Thyroid gland (tissue), 4 donors: ENCODE measurements at regions not wholly inside any gene's neighbourhood (a gene's known extent, or its start where the extent isn't known, plus 50 kb on each side); places are given as distances from the start of the nearest gene placed in this dataset.

Experiments used
- DNase-seq, 2 donors: peaks; one replicate each; pipeline ENCODE4 v3.0.0-alpha.2; 2019
- H3K27ac ChIP-seq, 3 donors: fragments of 200-600 bp; sonication (generic); 1 replicate in 2 of 3; 2 replicates in 1 of 3; pipeline ENCODE4 v1.5.1; 2016 to 2019; ENCODE audit warnings: mild to moderate bottlenecking in 1 of 3, moderate library complexity in 1 of 3
- H3K27me3 ChIP-seq: fragments of 200-600 bp; sonication (generic); one replicate; pipeline ENCODE4 v1.5.1; 2019
- H3K36me3 ChIP-seq, 2 donors: fragments of 200-600 bp; sonication (generic); one replicate each; pipeline ENCODE4 v1.5.1; 2016 to 2019
- H3K4me1 ChIP-seq, 2 donors: fragments of 200-600 bp; sonication (generic); one replicate each; pipeline ENCODE4 v1.5.1; 2017 to 2019
- H3K4me3 ChIP-seq, 3 donors: fragments of 200-600 bp; sonication (generic); replicated peaks in 1 of 3; 1 replicate in 2 of 3; 2 replicates in 1 of 3; pipeline ENCODE4 v1.5.1; 2016; ENCODE audit warnings: mild to moderate bottlenecking in 1 of 3
- H3K9me3 ChIP-seq: fragments of 200-600 bp; sonication (generic); one replicate; pipeline ENCODE4 v1.5.1; 2017
- POLR2A ChIP-seq, 2 donors: fragments of 450-650 bp; IDR thresholded peaks; one replicate each; pipeline ENCODE4 v1.6.1; 2017; ENCODE audit warnings: antibody characterized with exemption in 2 of 2, mild to moderate bottlenecking in 2 of 2, moderate library complexity in 1 of 2
- WGBS, 2 donors: methylation state at CpG; one replicate each; pipeline ENCODE4 v1.1.5; 2017; 5-methylcytosine and 5-hydroxymethylcytosine counted together
- intact Hi-C: fragments of 100-400 bp; cut with DNase I; formaldehyde crosslinking; loops from one replicate; pipeline ENCODE4 v1.15.1; 2023
- TF ChIP-seq, protein P1 (sequence below), 6 experiments: fragments of 200-600 bp in 3 of 6; fragments of 450-650 bp in 3 of 6; sonication (generic) in 3 of 6; IDR thresholded peaks; one replicate each; pipeline ENCODE4 v1.5.1; 2016 to 2019; ENCODE audit warnings: antibody characterized with exemption in 6 of 6, mild to moderate bottlenecking in 2 of 6, inconsistent platforms in 1 of 6, moderate library complexity in 1 of 6

DNA sequence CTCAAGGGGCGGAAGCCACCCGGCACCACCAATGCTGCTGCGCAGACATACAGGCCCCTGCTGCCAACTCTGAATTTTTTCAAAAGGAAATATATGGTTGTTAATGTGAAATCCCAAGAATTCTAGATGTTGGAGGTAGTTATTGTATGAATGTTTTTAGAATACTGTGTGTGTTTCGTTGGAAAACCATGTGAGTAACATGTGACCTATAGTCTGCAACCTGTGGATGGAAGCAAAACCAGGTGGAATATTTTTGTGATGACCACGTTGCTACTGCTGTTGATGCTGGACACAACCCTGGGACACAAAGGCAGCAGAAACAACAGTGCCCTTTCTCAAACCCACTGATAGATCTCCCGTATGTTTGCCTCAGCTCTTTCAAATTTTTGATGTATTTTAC lies 376.3 kb upstream of the SALL1 start:
- TF ChIP-seq, protein P1, sequence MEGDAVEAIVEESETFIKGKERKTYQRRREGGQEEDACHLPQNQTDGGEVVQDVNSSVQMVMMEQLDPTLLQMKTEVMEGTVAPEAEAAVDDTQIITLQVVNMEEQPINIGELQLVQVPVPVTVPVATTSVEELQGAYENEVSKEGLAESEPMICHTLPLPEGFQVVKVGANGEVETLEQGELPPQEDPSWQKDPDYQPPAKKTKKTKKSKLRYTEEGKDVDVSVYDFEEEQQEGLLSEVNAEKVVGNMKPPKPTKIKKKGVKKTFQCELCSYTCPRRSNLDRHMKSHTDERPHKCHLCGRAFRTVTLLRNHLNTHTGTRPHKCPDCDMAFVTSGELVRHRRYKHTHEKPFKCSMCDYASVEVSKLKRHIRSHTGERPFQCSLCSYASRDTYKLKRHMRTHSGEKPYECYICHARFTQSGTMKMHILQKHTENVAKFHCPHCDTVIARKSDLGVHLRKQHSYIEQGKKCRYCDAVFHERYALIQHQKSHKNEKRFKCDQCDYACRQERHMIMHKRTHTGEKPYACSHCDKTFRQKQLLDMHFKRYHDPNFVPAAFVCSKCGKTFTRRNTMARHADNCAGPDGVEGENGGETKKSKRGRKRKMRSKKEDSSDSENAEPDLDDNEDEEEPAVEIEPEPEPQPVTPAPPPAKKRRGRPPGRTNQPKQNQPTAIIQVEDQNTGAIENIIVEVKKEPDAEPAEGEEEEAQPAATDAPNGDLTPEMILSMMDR (IDR thresholded peaks at IDR 0.05): no peak
- TF ChIP-seq POLR2A (IDR thresholded peaks at IDR 0.05): no peak

DNA sequence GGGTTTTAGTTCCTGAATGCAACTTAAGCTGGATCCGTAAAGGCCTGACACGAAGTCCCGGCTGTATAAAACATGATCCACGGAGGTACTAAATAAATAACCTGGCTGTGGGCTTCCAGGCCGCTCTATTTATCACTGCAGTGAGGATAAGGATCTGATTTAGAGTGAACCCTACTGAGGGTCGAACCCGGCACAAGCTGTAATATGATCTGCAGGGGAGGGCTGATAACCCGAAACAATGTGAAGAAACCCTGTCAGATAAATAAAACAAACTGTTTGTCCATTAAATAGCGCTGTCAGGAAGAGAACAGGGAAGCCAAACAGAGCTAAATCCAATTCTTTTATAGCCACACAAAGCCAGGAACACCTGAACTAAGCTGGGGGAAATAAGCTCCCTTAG lies 375.6 kb upstream of the SALL1 start:
- no peak for DNase-seq
- Histone ChIP-seq H3K27ac (no peak overlapping the region), H3K4me1 (peaks cover 10 to 22% of the 10 kb centered on the region in 2 donors), H3K27me3 (no peaks in the 10 kb centered on the region), H3K9me3 (no peaks in the 10 kb centered on the region), H3K36me3 (no peaks in the 10 kb centered on the region), H3K4me3 (no peak overlapping the region)
- intact Hi-C loops: no loop called here
- WGBS, 2 donors: 68 to 75% methylated on average over 9 of the region's 9 CpGs
- TF ChIP-seq, protein P1 (IDR thresholded peaks at IDR 0.05): no peak
- TF ChIP-seq POLR2A (IDR thresholded peaks at IDR 0.05): no peak

More for the DNA sequence above, 376.3 kb upstream of the SALL1 start:
- 90 to 91% methylated on average over 6 of the region's 6 CpGs for WGBS, 2 donors
- Histone ChIP-seq H3K4me1 (peaks cover 10 to 22% of the 10 kb centered on the region in 2 donors), H3K4me3 (no peak overlapping the region), H3K36me3 (no peaks in the 10 kb centered on the region), H3K27me3 (no peaks in the 10 kb centered on the region), H3K9me3 (no peaks in the 10 kb centered on the region), H3K27ac (no peak overlapping the region)
- DNase-seq: no peak
- intact Hi-C loops: no loop called here

DNA sequence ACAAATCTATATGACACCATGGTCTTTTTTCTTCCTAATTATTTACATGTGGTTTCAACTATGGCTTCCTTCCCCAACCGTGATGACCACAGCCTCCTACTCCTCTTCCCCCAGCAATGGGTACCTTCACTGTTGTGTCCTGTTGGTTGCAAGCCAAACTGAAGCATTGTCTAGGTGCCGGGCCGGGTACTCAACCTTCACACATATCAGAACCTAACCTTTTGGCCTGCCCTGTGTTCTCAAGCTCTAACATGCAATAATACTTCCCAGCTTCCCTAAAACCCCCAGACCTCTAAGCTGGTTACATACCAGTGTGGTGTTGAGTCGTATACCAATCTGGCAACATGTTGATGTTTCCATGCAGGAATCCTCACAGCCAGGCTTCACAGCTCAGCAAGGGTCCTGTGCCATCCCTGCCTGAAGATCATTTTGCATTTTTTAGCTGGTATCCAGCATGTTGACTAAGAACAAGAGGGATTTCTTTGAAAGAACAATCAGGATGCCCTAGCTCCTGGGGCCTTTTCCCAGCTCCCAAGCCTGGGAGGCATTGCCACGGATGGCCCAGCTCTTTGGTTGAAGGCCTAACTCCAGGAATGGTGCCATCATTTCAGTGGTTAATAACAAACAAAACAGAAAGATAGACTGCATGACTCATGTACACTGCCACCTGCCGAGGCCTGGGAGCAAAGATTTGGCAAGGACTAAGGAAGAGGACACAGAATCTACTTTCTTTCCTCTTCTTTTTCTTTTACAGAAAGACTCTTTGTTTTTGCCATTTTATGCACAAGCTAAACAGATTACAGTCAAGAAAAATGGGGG lies 373.7 kb upstream of the SALL1 start:
- no peak overlapping the region for H3K27ac ChIP-seq
- peaks cover 10 to 22% of the 10 kb centered on the region in 2 donors for H3K4me1 ChIP-seq
- WGBS, 2 donors: 52 to 63% methylated on average over 6 of the region's 6 CpGs
- H3K27me3 ChIP-seq: no peaks in the 10 kb centered on the region
- H3K4me3 ChIP-seq: no peak overlapping the region
- no peak for TF ChIP-seq POLR2A (IDR thresholded peaks at IDR 0.05)
- TF ChIP-seq, protein P1 (IDR thresholded peaks at IDR 0.05): peak in 3 of 6 experiments; percentile 25 to 42 (median 33)
- intact Hi-C loops: no loop called here
- H3K9me3 ChIP-seq: no peaks in the 10 kb centered on the region
- H3K36me3 ChIP-seq: no peaks in the 10 kb centered on the region
- peak; percentile 55 to 69 for DNase-seq

DNA sequence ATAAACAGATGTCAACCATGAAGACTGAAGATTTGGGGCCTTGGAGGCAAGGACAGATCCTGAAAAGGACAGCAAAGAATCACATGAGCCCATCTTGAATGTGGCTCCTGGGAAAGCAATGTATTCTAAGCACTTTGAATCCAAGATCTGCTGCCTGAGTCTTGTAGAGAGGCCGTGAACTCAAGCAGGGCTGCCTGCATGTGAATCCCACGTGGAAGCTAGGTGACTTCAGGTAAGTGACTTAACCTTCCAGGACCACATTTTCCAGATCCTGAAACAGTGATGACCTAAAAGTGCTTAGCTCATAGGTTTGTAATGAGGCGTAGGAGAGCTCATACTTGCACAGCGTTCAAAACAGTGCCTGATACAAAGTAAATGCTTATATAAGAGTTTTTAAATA lies 373.0 kb upstream of the SALL1 start:
- H3K4me1 ChIP-seq: peaks cover 10 to 22% of the 10 kb centered on the region in 2 donors
- WGBS, 2 donors: 61 to 86% methylated on average over 4 of the region's 4 CpGs
- H3K27ac ChIP-seq: peak overlapping the region in 2 of 3 donors; percentile 36 to 52
- intact Hi-C loops: no loop called here
- TF ChIP-seq, protein P1 (IDR thresholded peaks at IDR 0.05): no peak
- TF ChIP-seq POLR2A (IDR thresholded peaks at IDR 0.05): no peak
- H3K36me3 ChIP-seq: no peaks in the 10 kb centered on the region
- no peak for DNase-seq
- H3K9me3 ChIP-seq: no peaks in the 10 kb centered on the region
- no peaks in the 10 kb centered on the region for H3K27me3 ChIP-seq
- no peak overlapping the region for H3K4me3 ChIP-seq

DNA sequence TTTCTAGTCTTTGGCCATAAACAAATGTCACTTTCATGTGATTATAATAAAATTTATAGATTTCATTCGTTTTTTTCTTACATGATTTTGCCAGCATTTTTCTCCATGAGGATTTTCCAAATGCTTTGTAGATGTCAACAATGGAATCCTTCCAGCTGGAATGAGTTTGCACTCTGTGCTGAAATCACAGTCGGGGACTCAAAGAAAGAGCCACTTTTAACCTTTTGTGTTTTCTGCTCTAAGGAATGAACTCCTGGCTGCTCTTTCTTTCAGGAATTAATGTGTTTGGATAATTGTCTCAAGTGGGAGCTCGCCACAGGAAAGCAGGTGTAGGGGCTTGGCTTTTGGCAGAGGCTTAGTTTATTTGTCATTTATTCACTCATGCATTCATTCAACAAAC lies 372.3 kb upstream of the SALL1 start:
- Histone ChIP-seq H3K4me3 (no peak overlapping the region), H3K9me3 (no peaks in the 10 kb centered on the region), H3K27me3 (no peaks in the 10 kb centered on the region), H3K36me3 (no peaks in the 10 kb centered on the region), H3K27ac (peak overlapping the region; percentile 36 to 55 (median 52)), H3K4me1 (peaks cover 10 to 22% of the 10 kb centered on the region in 2 donors)
- no peak for TF ChIP-seq POLR2A (IDR thresholded peaks at IDR 0.05)
- TF ChIP-seq, protein P1 (IDR thresholded peaks at IDR 0.05): no peak
- 16% methylated on average over 3 of the region's 3 CpGs for WGBS, 2 donors
- peak; percentile 21 to 33 for DNase-seq
- intact Hi-C loops: no loop called here
